ENCODE measurements at regions not wholly inside any gene's neighbourhood (a gene's known extent, or its start where the extent isn't known, plus 50 kb on each side); places are given as distances from the start of the nearest gene placed in this dataset.

DNA sequence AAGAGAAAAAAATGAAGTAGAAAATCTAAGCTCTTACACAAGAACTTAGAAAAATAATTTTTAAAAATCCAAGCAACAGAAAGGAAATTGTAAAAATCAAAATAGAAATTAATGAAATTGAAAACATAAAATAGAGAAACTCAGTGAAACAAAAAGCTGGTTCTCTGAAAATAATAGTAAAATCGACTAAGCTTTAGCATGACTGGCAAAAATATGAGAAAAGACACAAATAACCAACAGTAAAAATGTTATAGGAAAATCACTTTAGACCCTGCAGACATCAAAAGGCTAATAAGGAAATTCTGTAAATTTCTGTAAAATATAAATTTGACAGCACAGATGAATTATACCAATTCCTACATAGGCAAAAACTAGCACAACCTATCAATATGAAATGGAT lies 768.9 kb upstream of the LRRTM1 start:
- TF ChIP-seq, protein P1, sequence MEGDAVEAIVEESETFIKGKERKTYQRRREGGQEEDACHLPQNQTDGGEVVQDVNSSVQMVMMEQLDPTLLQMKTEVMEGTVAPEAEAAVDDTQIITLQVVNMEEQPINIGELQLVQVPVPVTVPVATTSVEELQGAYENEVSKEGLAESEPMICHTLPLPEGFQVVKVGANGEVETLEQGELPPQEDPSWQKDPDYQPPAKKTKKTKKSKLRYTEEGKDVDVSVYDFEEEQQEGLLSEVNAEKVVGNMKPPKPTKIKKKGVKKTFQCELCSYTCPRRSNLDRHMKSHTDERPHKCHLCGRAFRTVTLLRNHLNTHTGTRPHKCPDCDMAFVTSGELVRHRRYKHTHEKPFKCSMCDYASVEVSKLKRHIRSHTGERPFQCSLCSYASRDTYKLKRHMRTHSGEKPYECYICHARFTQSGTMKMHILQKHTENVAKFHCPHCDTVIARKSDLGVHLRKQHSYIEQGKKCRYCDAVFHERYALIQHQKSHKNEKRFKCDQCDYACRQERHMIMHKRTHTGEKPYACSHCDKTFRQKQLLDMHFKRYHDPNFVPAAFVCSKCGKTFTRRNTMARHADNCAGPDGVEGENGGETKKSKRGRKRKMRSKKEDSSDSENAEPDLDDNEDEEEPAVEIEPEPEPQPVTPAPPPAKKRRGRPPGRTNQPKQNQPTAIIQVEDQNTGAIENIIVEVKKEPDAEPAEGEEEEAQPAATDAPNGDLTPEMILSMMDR (conservative IDR thresholded peaks at IDR 0.05; ENCODE audit: low read length) = no peak
- no peak for TF ChIP-seq EZH2phosphoT487 (IDR thresholded peaks at IDR 0.05; ENCODE audit: borderline replicate concordance)

Measured in Loucy (cell line).